GM19455 (cell line): ENCODE measurements at regions not wholly inside any gene's neighbourhood (a gene's known extent, or its start where the extent isn't known, plus 50 kb on each side); places are given as distances from the start of the nearest gene placed in this dataset.
"Not testable (repeated sequence)": the region's sequence is repeated elsewhere in the genome, so short reads cannot be mapped to it uniquely, and the experiment has no call there.

Source experiments
- ATAC-seq: cut with Tn5 transposase; IDR thresholded peaks from one replicate; pipeline ENCODE4 v1.9.1; 2021; ENCODE audit not compliant: unreplicated experiment

GRCh38 chr21:32934068-32934467, 91.7 kb upstream of the OLIG2 start:
- not testable (repeated sequence) for ATAC-seq

GRCh38 chr21:32934829-32935228, 90.9 kb upstream of the OLIG2 start:
- ATAC-seq, result no peak

GRCh38 chr21:32940079-32941014, 85.4 kb upstream of the OLIG2 start:
- ATAC-seq, result no peak

GRCh38 chr21:32941263-32941662, 84.5 kb upstream of the OLIG2 start:
- ATAC-seq, result no peak

GRCh38 chr21:32946654-32947053, 79.1 kb upstream of the OLIG2 start:
- no peak for ATAC-seq

GRCh38 chr21:32947736-32948135, 78.0 kb upstream of the OLIG2 start:
- no peak for ATAC-seq

GRCh38 chr21:32949701-32950100, 76.0 kb upstream of the OLIG2 start:
- no peak for ATAC-seq

- no peak for ATAC-seq
Observed at GRCh38 chr21:32951041-32951440, 74.7 kb upstream of the OLIG2 start.

- no peak for ATAC-seq
Observed at GRCh38 chr21:32954353-32954752, 71.4 kb upstream of the OLIG2 start.

- no peak for ATAC-seq
Observed at GRCh38 chr21:32955311-32956060, 70.2 kb upstream of the OLIG2 start.

- no peak for ATAC-seq
Observed at GRCh38 chr21:32956061-32956656, 69.6 kb upstream of the OLIG2 start.

GRCh38 chr21:32957545-32957944, 68.2 kb upstream of the OLIG2 start:
- no peak for ATAC-seq

- ATAC-seq, result no peak
Observed at GRCh38 chr21:32958288-32959002, 67.3 kb upstream of the OLIG2 start.

- ATAC-seq, result no peak
Observed at GRCh38 chr21:32962268-32962667, 63.5 kb upstream of the OLIG2 start.

- no peak for ATAC-seq
Observed at GRCh38 chr21:32965129-32965680, 60.5 kb upstream of the OLIG2 start.

GRCh38 chr21:32966120-32966519, 59.6 kb upstream of the OLIG2 start:
- no peak for ATAC-seq

GRCh38 chr21:32968103-32968502, 57.6 kb upstream of the OLIG2 start:
- ATAC-seq, result not testable (repeated sequence)

- ATAC-seq, result no peak
Observed at GRCh38 chr21:32974653-32975052, 51.1 kb upstream of the OLIG2 start.

GRCh38 chr21:32975811-32976431, 49.8 kb upstream of the OLIG2 start:
- ATAC-seq, result no peak
